ENCODE measurements at regions not wholly inside any gene's neighbourhood (a gene's known extent, or its start where the extent isn't known, plus 50 kb on each side); places are given as distances from the start of the nearest gene placed in this dataset.

DNA sequence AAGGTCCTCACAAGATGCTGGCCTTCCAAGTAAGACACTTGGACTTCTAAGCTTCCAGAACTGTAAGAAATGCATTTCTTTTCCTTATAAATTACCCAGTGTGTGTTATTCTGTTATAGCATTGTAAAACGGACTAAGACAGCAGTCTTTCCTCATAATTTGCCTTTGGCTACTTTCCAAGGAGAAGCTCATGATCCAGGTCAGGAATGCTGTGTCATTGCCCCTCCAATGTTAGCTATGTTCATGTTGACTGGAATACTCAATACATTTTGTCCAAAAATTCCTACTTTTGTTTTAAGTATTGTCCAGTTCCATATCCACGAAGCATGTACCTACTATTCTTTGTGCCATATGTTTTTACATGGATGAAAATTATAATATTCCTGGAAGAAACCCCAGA lies 234.6 kb downstream of the HS3ST3A1 start:
- Histone ChIP-seq H3K4me1 (ENCODE audit: low read depth) (no peaks in the 10 kb centered on the region), H3K36me3 (ENCODE audit: low read depth) (no peaks in the 10 kb centered on the region), H3K4me3 (no peak overlapping the region), H3K9me3 (no peaks in the 10 kb centered on the region)
- ATAC-seq: no peak
- TF ChIP-seq, protein P1, sequence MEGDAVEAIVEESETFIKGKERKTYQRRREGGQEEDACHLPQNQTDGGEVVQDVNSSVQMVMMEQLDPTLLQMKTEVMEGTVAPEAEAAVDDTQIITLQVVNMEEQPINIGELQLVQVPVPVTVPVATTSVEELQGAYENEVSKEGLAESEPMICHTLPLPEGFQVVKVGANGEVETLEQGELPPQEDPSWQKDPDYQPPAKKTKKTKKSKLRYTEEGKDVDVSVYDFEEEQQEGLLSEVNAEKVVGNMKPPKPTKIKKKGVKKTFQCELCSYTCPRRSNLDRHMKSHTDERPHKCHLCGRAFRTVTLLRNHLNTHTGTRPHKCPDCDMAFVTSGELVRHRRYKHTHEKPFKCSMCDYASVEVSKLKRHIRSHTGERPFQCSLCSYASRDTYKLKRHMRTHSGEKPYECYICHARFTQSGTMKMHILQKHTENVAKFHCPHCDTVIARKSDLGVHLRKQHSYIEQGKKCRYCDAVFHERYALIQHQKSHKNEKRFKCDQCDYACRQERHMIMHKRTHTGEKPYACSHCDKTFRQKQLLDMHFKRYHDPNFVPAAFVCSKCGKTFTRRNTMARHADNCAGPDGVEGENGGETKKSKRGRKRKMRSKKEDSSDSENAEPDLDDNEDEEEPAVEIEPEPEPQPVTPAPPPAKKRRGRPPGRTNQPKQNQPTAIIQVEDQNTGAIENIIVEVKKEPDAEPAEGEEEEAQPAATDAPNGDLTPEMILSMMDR (IDR thresholded peaks at IDR 0.05): no peak
- no peak for DNase-seq
- intact Hi-C loops (cut with DNase I, micrococcal nuclease): no loop called here

DNA sequence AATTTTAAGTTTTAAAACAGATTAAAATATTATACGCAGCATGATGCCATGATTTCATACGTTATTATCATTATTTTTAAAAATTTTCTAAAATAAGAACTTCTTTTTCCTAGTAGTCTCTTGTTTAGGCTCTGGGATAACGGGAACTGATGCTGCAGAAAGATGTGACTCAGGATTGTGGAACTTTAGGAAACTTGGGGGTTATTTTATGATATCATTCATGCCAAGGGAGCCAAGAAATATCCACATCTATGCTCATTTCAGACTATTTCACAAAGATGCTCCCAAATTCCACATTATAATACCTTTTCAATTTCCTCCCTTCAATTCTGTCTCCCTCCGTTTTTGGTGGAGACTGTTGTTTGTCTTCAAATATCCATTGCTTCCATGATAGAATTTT lies 236.4 kb downstream of the HS3ST3A1 start:
- Histone ChIP-seq H3K4me3 (no peak overlapping the region), H3K36me3 (ENCODE audit: low read depth) (no peaks in the 10 kb centered on the region), H3K4me1 (ENCODE audit: low read depth) (no peaks in the 10 kb centered on the region), H3K9me3 (no peaks in the 10 kb centered on the region)
- DNase-seq (no peak), ATAC-seq (no peak)
- TF ChIP-seq, protein P1 (IDR thresholded peaks at IDR 0.05): no peak
- intact Hi-C loops (cut with DNase I, micrococcal nuclease): no loop called here

DNA sequence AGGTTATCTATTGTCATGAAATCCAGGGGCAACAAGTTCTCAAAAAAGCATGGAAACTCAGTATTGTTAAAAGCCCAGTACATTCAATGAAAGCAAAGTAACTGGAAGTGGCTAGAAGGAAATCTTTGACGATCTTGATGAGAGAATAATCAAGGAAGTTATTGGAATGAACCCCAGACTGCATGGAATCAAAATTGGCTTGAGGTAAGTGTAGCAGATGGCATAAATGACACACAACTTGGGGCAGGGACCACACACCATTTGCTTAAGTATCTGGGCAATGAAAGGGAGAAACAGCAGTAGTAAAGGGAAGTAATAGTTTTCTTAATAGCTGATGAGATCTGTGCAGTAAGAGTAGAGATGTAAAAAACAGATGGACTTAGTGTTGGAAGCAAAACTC lies 238.0 kb downstream of the HS3ST3A1 start:
- Histone ChIP-seq H3K9me3 (no peaks in the 10 kb centered on the region), H3K36me3 (ENCODE audit: low read depth) (no peaks in the 10 kb centered on the region), H3K4me3 (no peak overlapping the region), H3K4me1 (ENCODE audit: low read depth) (no peaks in the 10 kb centered on the region)
- no peak for DNase-seq
- no peak for ATAC-seq
- intact Hi-C loops (cut with DNase I, micrococcal nuclease): no loop called here
- TF ChIP-seq, protein P1 (IDR thresholded peaks at IDR 0.05): no peak

DNA sequence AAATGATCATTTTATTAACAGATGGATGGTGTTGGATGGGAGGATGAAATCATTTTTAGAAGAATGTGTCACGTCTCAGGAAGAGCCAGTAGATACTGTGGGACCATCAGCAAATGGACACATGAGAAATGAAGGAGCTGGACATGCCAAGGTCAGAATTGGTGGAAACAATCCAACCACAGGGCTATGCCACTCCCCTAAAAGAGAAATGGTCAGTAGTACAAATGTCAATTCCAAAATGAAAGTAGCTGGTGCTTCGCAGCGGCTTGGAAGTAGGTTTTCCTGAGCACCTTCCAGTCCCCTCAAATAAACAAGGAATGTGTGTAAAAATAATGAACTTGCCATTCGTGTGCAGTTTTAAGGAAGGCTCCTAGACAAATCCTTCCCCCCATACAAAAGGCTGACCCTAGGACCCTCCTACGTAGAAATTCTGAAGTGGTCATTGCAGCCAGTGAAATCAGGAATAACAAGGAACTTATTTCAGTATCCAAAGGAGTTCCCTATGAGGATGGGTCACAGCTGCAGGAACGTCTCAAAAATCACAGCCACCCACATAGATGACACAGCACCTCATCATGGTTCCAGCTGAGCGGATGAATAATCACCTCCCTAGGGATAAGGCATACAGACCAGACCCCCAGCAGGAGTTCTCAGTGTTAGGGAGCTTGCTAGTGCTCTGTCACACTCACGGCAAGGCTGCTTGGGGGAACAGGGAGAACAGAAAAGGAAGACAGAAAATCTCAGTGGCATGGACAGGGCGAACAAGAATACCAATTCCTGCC lies 239.2 kb downstream of the HS3ST3A1 start:
- H3K9me3 ChIP-seq: no peaks in the 10 kb centered on the region
- ATAC-seq (no peak), DNase-seq (no peak)
- intact Hi-C loops (cut with DNase I, micrococcal nuclease): no loop called here
- H3K36me3 ChIP-seq (ENCODE audit: low read depth): no peaks in the 10 kb centered on the region
- H3K4me1 ChIP-seq (ENCODE audit: low read depth): no peaks in the 10 kb centered on the region
- H3K4me3 ChIP-seq: no peak overlapping the region
- TF ChIP-seq, protein P1 (IDR thresholded peaks at IDR 0.05): no peak

GRCh38 chr17:13359774-13360173 lies 242.0 kb downstream of the HS3ST3A1 start:
- Histone ChIP-seq H3K4me1 (ENCODE audit: low read depth) (no peaks in the 10 kb centered on the region), H3K36me3 (ENCODE audit: low read depth) (no peaks in the 10 kb centered on the region), H3K9me3 (no peaks in the 10 kb centered on the region), H3K4me3 (no peak overlapping the region)
- TF ChIP-seq, protein P1 (IDR thresholded peaks at IDR 0.05): no peak
- intact Hi-C loops (cut with DNase I, micrococcal nuclease): no loop called here
- DNase-seq (no peak), ATAC-seq (no peak)
